ENCODE measurements at regions not wholly inside any gene's neighbourhood (a gene's known extent, or its start where the extent isn't known, plus 50 kb on each side); places are given as distances from the start of the nearest gene placed in this dataset.

- TF ChIP-seq CTCF (IDR thresholded peaks at IDR 0.05; ENCODE audit: poor library complexity) (no peak), EZH2 (IDR thresholded peaks at IDR 0.05; ENCODE audit: borderline replicate concordance) (no peak), EZH2phosphoT487 (IDR thresholded peaks at IDR 0.05; ENCODE audit: low read depth, severe bottlenecking, unreplicated experiment) (no peak)
These were observed 562.0 kb upstream of the GOT2 start for GRCh38 chr16:59295993-59296736.

Data from hepatocyte (in vitro differentiated cells).